WTC11 (cell line): ENCODE measurements at regions not wholly inside any gene's neighbourhood (a gene's known extent, or its start where the extent isn't known, plus 50 kb on each side); places are given as distances from the start of the nearest gene placed in this dataset.

Experiments used
- ATF2 ChIP-seq: sonication (generic); formaldehyde crosslinking; IDR thresholded peaks from 2 replicates; pipeline ENCODE4 v1.8.1; 2022; ENCODE audit warnings: low read depth, missing genetic modification reagents, borderline replicate concordance
- NFYB ChIP-seq: sonication (generic); formaldehyde crosslinking; conservative IDR thresholded peaks from 2 replicates; pipeline ENCODE4 v1.8.0; 2022; ENCODE audit warnings: low read depth, missing genetic modification reagents
- TEAD1 ChIP-seq: sonication (generic); formaldehyde crosslinking; IDR thresholded peaks from 2 replicates; pipeline ENCODE4 v1.8.0; 2022; ENCODE audit warnings: mild to moderate bottlenecking, missing genetic modification reagents
- TEAD4 ChIP-seq: sonication (generic); formaldehyde crosslinking; IDR thresholded peaks from 2 replicates; pipeline ENCODE4 v1.8.0; 2022; ENCODE audit warnings: mild to moderate bottlenecking, missing genetic modification reagents
- ZBTB21 ChIP-seq: sonication (generic); formaldehyde crosslinking; IDR thresholded peaks from 2 replicates; pipeline ENCODE4 v1.8.1; 2023; ENCODE audit warnings: mild to moderate bottlenecking, missing genetic modification reagents, borderline replicate concordance
- ZNF512 ChIP-seq: sonication (generic); formaldehyde crosslinking; IDR thresholded peaks from 2 replicates; pipeline ENCODE4 v1.8.1; 2022; ENCODE audit warnings: missing genetic modification reagents, borderline replicate concordance
- TF ChIP-seq, protein P1 (sequence below): fragments of 200-600 bp; IDR thresholded peaks from 2 replicates; pipeline ENCODE4 v1.8.0; 2022; ENCODE audit warnings: antibody characterized with exemption
- TF ChIP-seq, protein P2 (sequence below): sonication (generic); formaldehyde crosslinking; IDR thresholded peaks from 2 replicates; pipeline ENCODE4 v1.8.1; 2023; ENCODE audit warnings: mild to moderate bottlenecking, missing genetic modification reagents, moderate library complexity
- TF ChIP-seq, protein P3 (sequence below): sonication (generic); formaldehyde crosslinking; IDR thresholded peaks from 2 replicates; pipeline ENCODE4 v1.8.0; 2023; ENCODE audit warnings: missing genetic modification reagents, mild to moderate bottlenecking, borderline replicate concordance

DNA sequence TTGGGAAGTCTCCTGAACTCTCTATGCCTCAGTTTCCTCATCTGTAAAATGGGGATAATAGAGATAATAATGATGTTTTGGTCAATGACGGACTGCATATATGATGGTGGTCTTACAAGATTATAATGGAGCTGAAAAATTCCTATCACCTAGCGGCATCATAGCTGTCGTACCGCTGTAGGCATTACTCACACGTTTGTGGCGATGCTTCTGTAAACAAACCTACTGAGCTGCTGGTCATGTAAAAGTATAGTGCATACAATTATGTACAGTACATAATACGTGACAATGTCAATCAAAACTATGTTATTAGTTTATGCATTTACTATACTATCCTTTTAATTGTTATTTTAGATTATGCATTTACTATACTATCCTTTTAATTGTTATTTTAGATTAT, 339.1 kb upstream of the NPVF start:
- no peak for TF ChIP-seq ZBTB21 (CRISPR knock-in tag)
- TF ChIP-seq, protein P1, sequence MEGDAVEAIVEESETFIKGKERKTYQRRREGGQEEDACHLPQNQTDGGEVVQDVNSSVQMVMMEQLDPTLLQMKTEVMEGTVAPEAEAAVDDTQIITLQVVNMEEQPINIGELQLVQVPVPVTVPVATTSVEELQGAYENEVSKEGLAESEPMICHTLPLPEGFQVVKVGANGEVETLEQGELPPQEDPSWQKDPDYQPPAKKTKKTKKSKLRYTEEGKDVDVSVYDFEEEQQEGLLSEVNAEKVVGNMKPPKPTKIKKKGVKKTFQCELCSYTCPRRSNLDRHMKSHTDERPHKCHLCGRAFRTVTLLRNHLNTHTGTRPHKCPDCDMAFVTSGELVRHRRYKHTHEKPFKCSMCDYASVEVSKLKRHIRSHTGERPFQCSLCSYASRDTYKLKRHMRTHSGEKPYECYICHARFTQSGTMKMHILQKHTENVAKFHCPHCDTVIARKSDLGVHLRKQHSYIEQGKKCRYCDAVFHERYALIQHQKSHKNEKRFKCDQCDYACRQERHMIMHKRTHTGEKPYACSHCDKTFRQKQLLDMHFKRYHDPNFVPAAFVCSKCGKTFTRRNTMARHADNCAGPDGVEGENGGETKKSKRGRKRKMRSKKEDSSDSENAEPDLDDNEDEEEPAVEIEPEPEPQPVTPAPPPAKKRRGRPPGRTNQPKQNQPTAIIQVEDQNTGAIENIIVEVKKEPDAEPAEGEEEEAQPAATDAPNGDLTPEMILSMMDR, result no peak
- no peak for TF ChIP-seq ATF2 (CRISPR knock-in tag)
- TF ChIP-seq TEAD1 (CRISPR knock-in tag), result no peak
- TF ChIP-seq, protein P2, sequence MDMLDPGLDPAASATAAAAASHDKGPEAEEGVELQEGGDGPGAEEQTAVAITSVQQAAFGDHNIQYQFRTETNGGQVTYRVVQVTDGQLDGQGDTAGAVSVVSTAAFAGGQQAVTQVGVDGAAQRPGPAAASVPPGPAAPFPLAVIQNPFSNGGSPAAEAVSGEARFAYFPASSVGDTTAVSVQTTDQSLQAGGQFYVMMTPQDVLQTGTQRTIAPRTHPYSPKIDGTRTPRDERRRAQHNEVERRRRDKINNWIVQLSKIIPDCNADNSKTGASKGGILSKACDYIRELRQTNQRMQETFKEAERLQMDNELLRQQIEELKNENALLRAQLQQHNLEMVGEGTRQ (CRISPR knock-in tag), result no peak
- TF ChIP-seq NFYB, result no peak
- TF ChIP-seq ZNF512 (CRISPR knock-in tag), result no peak
- TF ChIP-seq, protein P3, sequence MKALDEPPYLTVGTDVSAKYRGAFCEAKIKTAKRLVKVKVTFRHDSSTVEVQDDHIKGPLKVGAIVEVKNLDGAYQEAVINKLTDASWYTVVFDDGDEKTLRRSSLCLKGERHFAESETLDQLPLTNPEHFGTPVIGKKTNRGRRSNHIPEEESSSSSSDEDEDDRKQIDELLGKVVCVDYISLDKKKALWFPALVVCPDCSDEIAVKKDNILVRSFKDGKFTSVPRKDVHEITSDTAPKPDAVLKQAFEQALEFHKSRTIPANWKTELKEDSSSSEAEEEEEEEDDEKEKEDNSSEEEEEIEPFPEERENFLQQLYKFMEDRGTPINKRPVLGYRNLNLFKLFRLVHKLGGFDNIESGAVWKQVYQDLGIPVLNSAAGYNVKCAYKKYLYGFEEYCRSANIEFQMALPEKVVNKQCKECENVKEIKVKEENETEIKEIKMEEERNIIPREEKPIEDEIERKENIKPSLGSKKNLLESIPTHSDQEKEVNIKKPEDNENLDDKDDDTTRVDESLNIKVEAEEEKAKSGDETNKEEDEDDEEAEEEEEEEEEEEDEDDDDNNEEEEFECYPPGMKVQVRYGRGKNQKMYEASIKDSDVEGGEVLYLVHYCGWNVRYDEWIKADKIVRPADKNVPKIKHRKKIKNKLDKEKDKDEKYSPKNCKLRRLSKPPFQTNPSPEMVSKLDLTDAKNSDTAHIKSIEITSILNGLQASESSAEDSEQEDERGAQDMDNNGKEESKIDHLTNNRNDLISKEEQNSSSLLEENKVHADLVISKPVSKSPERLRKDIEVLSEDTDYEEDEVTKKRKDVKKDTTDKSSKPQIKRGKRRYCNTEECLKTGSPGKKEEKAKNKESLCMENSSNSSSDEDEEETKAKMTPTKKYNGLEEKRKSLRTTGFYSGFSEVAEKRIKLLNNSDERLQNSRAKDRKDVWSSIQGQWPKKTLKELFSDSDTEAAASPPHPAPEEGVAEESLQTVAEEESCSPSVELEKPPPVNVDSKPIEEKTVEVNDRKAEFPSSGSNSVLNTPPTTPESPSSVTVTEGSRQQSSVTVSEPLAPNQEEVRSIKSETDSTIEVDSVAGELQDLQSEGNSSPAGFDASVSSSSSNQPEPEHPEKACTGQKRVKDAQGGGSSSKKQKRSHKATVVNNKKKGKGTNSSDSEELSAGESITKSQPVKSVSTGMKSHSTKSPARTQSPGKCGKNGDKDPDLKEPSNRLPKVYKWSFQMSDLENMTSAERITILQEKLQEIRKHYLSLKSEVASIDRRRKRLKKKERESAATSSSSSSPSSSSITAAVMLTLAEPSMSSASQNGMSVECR (CRISPR knock-in tag), result no peak
- TF ChIP-seq TEAD4, result no peak
